Caco-2 (cell line): ENCODE measurements at regions not wholly inside any gene's neighbourhood (a gene's known extent, or its start where the extent isn't known, plus 50 kb on each side); places are given as distances from the start of the nearest gene placed in this dataset.

Experiments
- BruUV-seq: library from RNA; stranded (reverse); fragments of 400-500 nt; replicated peaks from 2 replicates; lab custom pipeline; 2021; lab: Mats Ljungman, UMichigan
- CTCF ChIA-PET: fragments of 300-600 bp; sonication (Branson Sonifier 250); formaldehyde crosslinking; loops from one replicate; lab custom pipeline; 2022; ENCODE audit warnings: antibody characterized with exemption; lab: Charles Lee
- POLR2A ChIA-PET: fragments of 300-600 bp; sonication (Branson Sonifier 250); formaldehyde crosslinking; loops from one replicate; lab custom pipeline; 2022; ENCODE audit warnings: antibody characterized with exemption; lab: Charles Lee
- DNase-seq, 2 experiments: peaks; one replicate each; pipeline versions ENCODE4 v3.0.0 to v3.0.0-alpha.2; 2020 to 2022
- H3K27me3 ChIP-seq: replicated peaks from 2 replicates; pipeline ENCODE4 v1.6.0; 2011; ENCODE audit warnings: low read length; ENCODE audit not compliant: control insufficient read depth, insufficient read depth
- H3K36me3 ChIP-seq: 2 replicates; pipeline ENCODE4 v1.5.1; 2011; ENCODE audit warnings: low read length; ENCODE audit not compliant: control insufficient read depth, insufficient read depth
- H3K4me1 ChIP-seq: fragments of 250-450 bp; sonication (Bioruptor Pico); 2 replicates; pipeline ENCODE4 v1.5.1; 2020; ENCODE audit warnings: mild to moderate bottlenecking
- H3K4me3 ChIP-seq: 2 replicates; pipeline ENCODE4 v1.5.1; 2011; ENCODE audit warnings: low read depth, mild to moderate bottlenecking, control low read depth, low read length
- H3K9me3 ChIP-seq: fragments of 250-450 bp; sonication (Bioruptor Pico); 2 replicates; pipeline ENCODE4 v1.5.1; 2020; ENCODE audit warnings: mild to moderate bottlenecking, moderate library complexity
- H3K27ac Mint-ChIP-seq: one replicate; pipeline ENCODE4 v1.8.0; 2022; ENCODE audit warnings: mixed read lengths; ENCODE audit not compliant: unreplicated experiment
- H3K27me3 Mint-ChIP-seq: one replicate; pipeline ENCODE4 v1.8.0; 2022; ENCODE audit warnings: mixed read lengths; ENCODE audit not compliant: insufficient read depth, unreplicated experiment
- H3K36me3 Mint-ChIP-seq: one replicate; pipeline ENCODE4 v1.8.0; 2022; ENCODE audit warnings: mild to moderate bottlenecking, mixed read lengths; ENCODE audit not compliant: insufficient read depth, unreplicated experiment
- H3K4me1 Mint-ChIP-seq: one replicate; pipeline ENCODE4 v1.8.0; 2022; ENCODE audit warnings: low read depth, mixed read lengths; ENCODE audit not compliant: unreplicated experiment
- H3K4me3 Mint-ChIP-seq: one replicate; pipeline ENCODE4 v1.8.0; 2022; ENCODE audit warnings: mild to moderate bottlenecking, moderate library complexity, mixed read lengths; ENCODE audit not compliant: unreplicated experiment
- H3K9me3 Mint-ChIP-seq: one replicate; pipeline ENCODE4 v1.8.0; 2022; ENCODE audit warnings: mixed read lengths; ENCODE audit not compliant: unreplicated experiment
- CTCF ChIP-seq, 2 experiments: fragments of 200-600 bp in 1 of 2; IDR thresholded peaks; 1 replicate in 1 of 2; 2 replicates in 1 of 2; pipeline versions ENCODE4 v1.5.1 to v1.8.0; 2011 to 2022; ENCODE audit warnings: antibody characterized with exemption in 1 of 2, control low read depth in 1 of 2, inconsistent platforms in 1 of 2, low read depth in 1 of 2, low read length in 1 of 2, mild to moderate bottlenecking in 1 of 2, moderate library complexity in 1 of 2; ENCODE audit not compliant: insufficient read depth in 1 of 2, severe bottlenecking in 1 of 2, unreplicated experiment in 1 of 2
- intact Hi-C: fragments of 100-400 bp; cut with micrococcal nuclease; formaldehyde crosslinking; loops from one replicate; pipeline ENCODE4 v1.10.0; 2022; ENCODE audit not compliant: unreplicated experiment

DNA sequence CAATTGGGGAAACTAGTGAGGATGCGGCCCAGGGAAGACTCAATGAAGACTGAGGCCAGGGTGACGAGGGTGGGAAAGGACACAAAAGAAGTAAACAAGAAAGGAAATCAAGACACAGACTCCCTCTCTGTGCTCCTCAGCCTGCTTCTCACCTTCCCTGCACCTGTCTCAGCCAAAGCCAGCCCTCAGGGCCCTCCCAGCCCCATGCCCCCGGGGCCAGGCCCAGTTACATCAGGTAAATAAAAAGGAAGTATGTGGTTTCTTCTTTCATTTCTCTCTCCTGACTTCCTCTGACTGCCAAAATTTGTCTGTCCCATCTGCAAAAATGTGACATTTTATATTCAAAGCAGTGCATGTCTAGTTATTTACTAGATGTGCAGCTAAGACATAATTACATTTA, 328.0 kb downstream of the UACA start:
- Histone ChIP-seq H3K36me3 (no peaks in the 10 kb centered on the region), H3K4me3 (no peak overlapping the region), H3K4me1 (peaks cover 63% of the 10 kb centered on the region), H3K27me3 (no peaks in the 10 kb centered on the region), H3K9me3 (peaks cover 3% of the 10 kb centered on the region; the same call in 1 of the 2 replicates)
- ChIA-PET CTCF (no interaction called here), POLR2A (no interaction called here)
- Mint-ChIP-seq H3K36me3 (no peaks in the 10 kb centered on the region), H3K4me3 (no peak overlapping the region), H3K27me3 (no peaks in the 10 kb centered on the region), H3K27ac (peak overlapping the region; percentile 12), H3K4me1 (peaks cover 22% of the 10 kb centered on the region), H3K9me3 (no peaks in the 10 kb centered on the region)
- no peak for DNase-seq
- BruUV-seq = no TSS peak
- TF ChIP-seq CTCF (IDR thresholded peaks at IDR 0.05; ENCODE audit: insufficient read depth in 1 of 2, low read depth in 1 of 2, low read length in 1 of 2, severe bottlenecking in 1 of 2, unreplicated experiment in 1 of 2) = no peak
- intact Hi-C loops = no loop called here

- peaks cover 66% of the 10 kb centered on the region for H3K4me1 ChIP-seq
- no peaks in the 10 kb centered on the region for H3K27me3 Mint-ChIP-seq
- no peak overlapping the region for H3K4me3 ChIP-seq
- no peak overlapping the region for H3K27ac Mint-ChIP-seq
- no peaks in the 10 kb centered on the region for H3K27me3 ChIP-seq
- no peaks in the 10 kb centered on the region for H3K36me3 Mint-ChIP-seq
- intact Hi-C loops = no loop called here
- peaks cover 23% of the 10 kb centered on the region for H3K4me1 Mint-ChIP-seq
- POLR2A ChIA-PET = no interaction called here
- TF ChIP-seq CTCF (IDR thresholded peaks at IDR 0.05; ENCODE audit: insufficient read depth in 1 of 2, low read depth in 1 of 2, low read length in 1 of 2, severe bottlenecking in 1 of 2, unreplicated experiment in 1 of 2) = no peak
- no peak overlapping the region for H3K4me3 Mint-ChIP-seq
- CTCF ChIA-PET = no interaction called here
- DNase-seq = no peak
- BruUV-seq = no TSS peak
- H3K9me3 ChIP-seq = peaks cover 3% of the 10 kb centered on the region; the same call in 1 of the 2 replicates
- no peaks in the 10 kb centered on the region for H3K36me3 ChIP-seq
- H3K9me3 Mint-ChIP-seq = no peaks in the 10 kb centered on the region
Observed at GRCh38 chr15:70433586-70434324, 329.6 kb downstream of the UACA start.

GRCh38 chr15:70432924-70433495, 330.3 kb downstream of the UACA start:
- Mint-ChIP-seq H3K36me3 (no peaks in the 10 kb centered on the region), H3K9me3 (no peaks in the 10 kb centered on the region), H3K27ac (no peak overlapping the region), H3K4me3 (no peak overlapping the region), H3K4me1 (peaks cover 23% of the 10 kb centered on the region), H3K27me3 (no peaks in the 10 kb centered on the region)
- intact Hi-C loops = no loop called here
- no peak overlapping the region for H3K4me3 ChIP-seq
- peaks cover 3% of the 10 kb centered on the region; the same call in 1 of the 2 replicates for H3K9me3 ChIP-seq
- peaks cover 64% of the 10 kb centered on the region for H3K4me1 ChIP-seq
- H3K27me3 ChIP-seq = no peaks in the 10 kb centered on the region
- ChIA-PET CTCF (interaction anchor here (0.6 kb wide), 1 partner anchor 498 kb away, joined by 3 read pairs; no protein-coding TSS in a partner anchor), POLR2A (no interaction called here)
- no peaks in the 10 kb centered on the region for H3K36me3 ChIP-seq
- BruUV-seq = no TSS peak
- no peak for TF ChIP-seq CTCF (IDR thresholded peaks at IDR 0.05; ENCODE audit: insufficient read depth in 1 of 2, low read depth in 1 of 2, low read length in 1 of 2, severe bottlenecking in 1 of 2, unreplicated experiment in 1 of 2)
- peak in 1 of 2 experiments; percentile 66 for DNase-seq
